Bronchial epithelial cell (primary cell): ENCODE measurements at regions not wholly inside any gene's neighbourhood (a gene's known extent, or its start where the extent isn't known, plus 50 kb on each side); places are given as distances from the start of the nearest gene placed in this dataset.

Experiments used
- DNase-seq: peaks from one replicate; pipeline ENCODE4 v3.0.0-alpha.2; 2010; ENCODE audit warnings: low read depth
- FAIRE-seq: peaks from 2 replicates; lab custom pipeline; 2011; peaks lifted over from hg19 to GRCh38; lab: Jason Lieb, UNC
- H3K27me3 ChIP-seq: 2 replicates; pipeline ENCODE4 v1.5.1; 2011; ENCODE audit warnings: low read length; ENCODE audit not compliant: control insufficient read depth, insufficient read depth
- H3K36me3 ChIP-seq: 2 replicates; pipeline ENCODE4 v1.5.1; 2011; ENCODE audit warnings: low read length; ENCODE audit not compliant: control insufficient read depth, insufficient read depth
- H3K4me3 ChIP-seq: 2 replicates; pipeline ENCODE4 v1.5.1; 2011; ENCODE audit warnings: mild to moderate bottlenecking, low read depth, low read length, control low read depth
- CTCF ChIP-seq: IDR thresholded peaks from 2 replicates; pipeline ENCODE4 v1.5.1; 2011; ENCODE audit warnings: mild to moderate bottlenecking, moderate library complexity, low read length, control low read depth, inconsistent platforms; ENCODE audit not compliant: insufficient read depth, severe bottlenecking

DNA sequence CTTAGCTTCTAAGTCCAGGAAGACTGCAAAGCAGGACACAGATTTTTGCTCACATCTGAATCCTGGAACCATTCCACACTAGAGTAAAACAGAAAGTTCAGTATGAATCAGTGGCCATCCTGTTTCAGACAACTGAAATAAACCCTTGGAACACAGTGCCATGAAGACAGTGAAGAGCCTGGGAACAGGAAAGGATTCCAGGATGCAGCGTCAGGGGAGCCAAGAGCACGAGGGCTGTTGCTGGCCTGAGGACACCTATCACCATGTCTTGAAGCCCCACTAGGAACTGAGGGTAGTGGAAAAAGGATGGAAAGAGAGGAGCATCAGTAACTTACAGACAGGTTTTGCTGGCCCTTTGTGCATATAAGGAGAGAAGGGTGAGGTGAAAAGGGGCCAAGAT, 115.3 kb upstream of the FSTL4 start:
- FAIRE-seq (peak; percentile 82), DNase-seq (no peak)
- no peak for TF ChIP-seq CTCF
- Histone ChIP-seq H3K27me3 (no peaks in the 10 kb centered on the region), H3K36me3 (no peaks in the 10 kb centered on the region), H3K4me3 (no peak overlapping the region)

GRCh38 chr5:133723651-133724366, 111.5 kb upstream of the FSTL4 start:
- TF ChIP-seq CTCF = no peak
- Histone ChIP-seq H3K36me3 (no peaks in the 10 kb centered on the region), H3K4me3 (no peak overlapping the region), H3K27me3 (no peaks in the 10 kb centered on the region)
- DNase-seq (no peak), FAIRE-seq (peak; percentile 32)

- H3K4me3 ChIP-seq = no peak overlapping the region
- no peaks in the 10 kb centered on the region for H3K27me3 ChIP-seq
- no peak for TF ChIP-seq CTCF
- no peaks in the 10 kb centered on the region for H3K36me3 ChIP-seq
- DNase-seq (no peak), FAIRE-seq (no peak)
Observed at GRCh38 chr5:133723126-133723525, 110.8 kb upstream of the FSTL4 start.

DNA sequence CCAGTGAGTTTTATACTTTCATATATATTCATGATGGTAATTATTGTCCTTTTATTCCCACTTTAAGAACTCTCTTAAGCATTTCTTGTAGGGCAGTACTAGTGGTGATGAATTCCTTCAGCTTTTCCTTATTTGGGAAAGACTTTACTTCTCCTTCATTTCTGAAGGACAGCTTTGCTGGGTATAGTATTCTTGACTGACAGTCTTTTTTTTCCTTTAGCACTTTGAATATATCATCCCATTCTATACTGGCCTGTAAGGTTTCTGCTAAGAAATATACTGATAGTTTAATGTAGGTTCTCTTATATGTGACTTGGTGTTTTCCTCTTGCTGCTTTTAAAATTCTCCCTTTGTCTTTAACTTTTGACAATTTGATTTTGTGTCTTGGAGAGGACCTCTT, 109.0 kb upstream of the FSTL4 start:
- Histone ChIP-seq H3K36me3 (no peaks in the 10 kb centered on the region), H3K4me3 (no peak overlapping the region), H3K27me3 (no peaks in the 10 kb centered on the region)
- no peak for TF ChIP-seq CTCF
- DNase-seq (no peak), FAIRE-seq (no peak)

DNA sequence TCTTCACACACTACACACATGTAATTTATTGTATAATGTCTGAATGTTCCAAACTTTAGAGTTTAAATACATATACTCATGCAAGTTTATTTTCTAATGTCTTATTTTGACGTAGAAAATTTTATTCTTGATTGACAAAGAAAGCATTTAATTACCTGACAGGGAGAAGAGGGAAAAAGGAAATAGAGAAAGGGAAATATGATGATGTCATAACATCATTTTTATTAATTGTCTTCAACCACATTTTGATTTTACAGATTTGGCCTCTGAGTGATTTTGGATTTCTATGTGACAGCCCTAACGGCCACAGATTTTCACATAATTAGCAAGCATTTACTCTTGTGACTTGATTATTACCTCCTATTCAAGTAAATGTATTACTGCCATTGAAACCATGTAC, 106.1 kb upstream of the FSTL4 start:
- no peak for TF ChIP-seq CTCF

More for the DNA sequence above, 106.1 kb upstream of the FSTL4 start:
- H3K4me3 ChIP-seq = no peak overlapping the region
- no peaks in the 10 kb centered on the region for H3K36me3 ChIP-seq
- no peaks in the 10 kb centered on the region for H3K27me3 ChIP-seq
- FAIRE-seq (no peak), DNase-seq (no peak)
